ENCODE measurements at regions not wholly inside any gene's neighbourhood (a gene's known extent, or its start where the extent isn't known, plus 50 kb on each side); places are given as distances from the start of the nearest gene placed in this dataset.

GRCh38 chr2:184198791-184199190, 399.5 kb upstream of the ZNF804A start:
- peak; percentile 22 for DNase-seq (ENCODE audit: low read depth, low spot score)

GRCh38 chr2:184199274-184199673, 399.1 kb upstream of the ZNF804A start:
- DNase-seq (ENCODE audit: low read depth, low spot score), result no peak

DNA sequence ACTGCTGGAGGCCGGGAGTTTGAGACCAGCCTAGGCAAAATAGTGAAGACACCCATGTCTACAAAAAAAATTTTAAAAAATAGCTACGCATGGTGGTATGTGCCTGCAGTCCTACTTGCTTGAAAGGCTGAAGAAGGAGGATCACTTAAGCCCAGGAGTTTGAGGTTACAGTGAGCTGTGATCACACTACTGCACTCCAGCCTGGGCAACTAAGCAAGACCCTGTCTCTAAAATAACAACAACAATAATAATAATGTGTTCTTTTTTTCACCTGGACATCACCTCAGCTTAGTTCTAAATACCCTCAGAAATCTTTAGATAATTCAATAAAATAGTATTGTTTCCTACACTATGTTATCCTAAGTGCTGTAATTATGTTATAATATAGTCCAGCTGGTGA, 397.1 kb upstream of the ZNF804A start:
- DNase-seq (ENCODE audit: low read depth, low spot score), result no peak

GRCh38 chr2:184203661-184204060, 394.7 kb upstream of the ZNF804A start:
- no peak for DNase-seq (ENCODE audit: low read depth, low spot score)

DNA sequence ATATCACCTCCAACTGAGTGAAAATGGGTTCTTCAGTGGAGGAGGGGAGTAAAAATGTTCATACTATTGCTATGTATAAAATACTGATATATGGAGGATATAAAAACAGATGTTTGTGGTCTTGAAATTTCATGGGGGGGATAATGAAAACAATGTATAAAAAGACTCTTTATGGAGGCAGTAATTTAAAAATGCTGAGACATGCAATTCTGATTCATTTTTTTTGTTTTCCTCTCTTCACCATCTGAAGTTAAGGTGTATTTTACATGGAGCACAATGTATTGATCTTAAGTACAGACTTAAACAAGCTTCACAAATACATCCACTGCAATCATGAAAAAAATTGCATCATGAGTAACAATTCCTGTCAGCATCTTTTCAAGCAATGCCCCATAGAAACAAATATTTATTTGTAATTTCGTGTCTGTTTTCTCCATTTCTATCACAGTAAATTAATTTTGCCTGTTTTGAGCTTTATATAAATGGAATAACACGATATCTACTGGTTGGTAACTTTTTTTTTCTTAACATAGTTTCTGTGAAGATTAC, 393.2 kb upstream of the ZNF804A start:
- DNase-seq (ENCODE audit: low read depth, low spot score), result no peak

GRCh38 chr2:184206045-184206444, 392.3 kb upstream of the ZNF804A start:
- DNase-seq (ENCODE audit: low read depth, low spot score), result no peak

DNA sequence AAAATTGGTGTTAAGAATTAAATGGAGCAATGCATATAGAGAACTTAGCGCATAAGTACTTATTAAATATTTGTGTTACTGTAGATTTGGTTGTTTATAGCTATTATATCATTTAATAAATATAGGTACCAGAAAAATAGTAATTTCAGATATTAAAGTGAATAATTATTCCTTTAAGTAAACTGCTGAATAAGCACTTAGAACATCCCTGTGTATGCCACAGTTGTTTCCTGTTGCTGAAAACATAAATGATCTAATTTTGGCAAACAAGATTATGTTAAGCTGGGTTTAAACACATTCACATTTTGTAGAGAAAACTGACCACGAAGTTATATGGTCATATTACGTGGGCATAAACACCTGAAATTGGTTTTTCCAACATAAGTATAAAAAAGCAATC, 388.0 kb upstream of the ZNF804A start:
- no peak for DNase-seq (ENCODE audit: low read depth, low spot score)

GRCh38 chr2:184215745-184216144, 382.6 kb upstream of the ZNF804A start:
- no peak for DNase-seq (ENCODE audit: low read depth, low spot score)

GRCh38 chr2:184256611-184257010, 341.7 kb upstream of the ZNF804A start:
- no peak for DNase-seq (ENCODE audit: low read depth, low spot score)

DNA sequence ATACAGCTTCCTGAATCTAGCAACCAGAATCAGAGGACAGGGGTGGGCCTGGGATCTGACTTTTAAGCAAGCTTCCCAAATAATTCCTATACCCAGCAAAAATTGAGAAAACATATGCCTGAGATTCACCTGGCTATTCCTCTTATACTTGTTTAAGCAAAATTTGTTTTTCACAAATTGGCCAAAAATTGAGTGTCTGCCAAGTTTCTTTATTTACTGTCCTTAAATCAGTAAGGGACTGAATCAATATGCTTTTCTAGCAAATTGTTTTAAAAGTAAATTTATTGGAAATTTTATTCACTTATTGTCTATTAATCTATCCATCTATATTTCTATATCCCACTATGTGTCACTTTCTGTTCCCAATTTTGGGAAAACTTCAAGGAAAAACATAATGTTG, 337.0 kb upstream of the ZNF804A start:
- DNase-seq (ENCODE audit: low read depth, low spot score), result no peak

DNA sequence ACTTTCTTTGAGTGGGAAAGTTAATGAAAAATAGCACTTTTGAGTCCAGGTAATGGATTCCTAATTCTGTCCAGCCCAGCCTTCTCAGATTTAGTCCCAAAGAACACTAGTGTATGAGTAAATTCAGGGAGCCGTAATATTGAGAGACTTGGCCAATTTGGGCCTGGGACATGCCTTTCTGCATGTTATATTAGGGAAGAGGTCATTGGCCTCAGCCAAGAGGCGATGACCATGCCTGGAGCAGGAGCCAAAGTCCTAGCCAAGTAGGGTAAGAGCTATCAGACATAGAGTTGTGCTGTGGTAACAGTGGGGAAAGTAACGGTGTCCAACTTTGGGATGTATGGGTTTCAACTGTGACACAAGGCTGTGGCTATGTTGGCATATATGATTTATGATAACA, 336.5 kb upstream of the ZNF804A start:
- DNase-seq (ENCODE audit: low read depth, low spot score), result no peak

- DNase-seq (ENCODE audit: low read depth, low spot score), result no peak
Observed at GRCh38 chr2:184268900-184269477, 329.3 kb upstream of the ZNF804A start.

GRCh38 chr2:184270660-184271059, 327.7 kb upstream of the ZNF804A start:
- DNase-seq (ENCODE audit: low read depth, low spot score), result no peak

GRCh38 chr2:184272056-184272455, 326.3 kb upstream of the ZNF804A start:
- DNase-seq (ENCODE audit: low read depth, low spot score), result no peak

DNA sequence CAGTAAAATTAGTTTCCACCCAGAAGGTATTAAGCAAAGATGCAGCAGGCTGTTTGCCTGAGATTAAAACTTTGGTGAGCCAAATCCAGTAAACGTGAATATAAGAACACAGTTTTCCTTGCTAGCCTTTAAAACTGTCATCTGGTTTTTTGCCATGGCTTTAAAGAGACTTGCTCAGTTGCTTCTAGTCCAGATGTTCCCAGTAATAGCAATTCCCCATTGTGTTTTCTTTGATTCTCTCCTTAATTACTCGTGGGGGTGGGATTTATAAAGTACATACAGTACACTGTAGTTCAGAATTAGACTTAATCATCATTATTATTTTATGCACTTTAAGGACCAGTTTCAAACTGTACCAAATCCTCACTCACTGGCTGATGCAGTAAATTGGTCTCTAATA, 303.5 kb upstream of the ZNF804A start:
- no peak for DNase-seq (ENCODE audit: low read depth, low spot score)

- DNase-seq (ENCODE audit: low read depth, low spot score), result no peak
Observed at GRCh38 chr2:184297085-184297484, 301.2 kb upstream of the ZNF804A start.

DNA sequence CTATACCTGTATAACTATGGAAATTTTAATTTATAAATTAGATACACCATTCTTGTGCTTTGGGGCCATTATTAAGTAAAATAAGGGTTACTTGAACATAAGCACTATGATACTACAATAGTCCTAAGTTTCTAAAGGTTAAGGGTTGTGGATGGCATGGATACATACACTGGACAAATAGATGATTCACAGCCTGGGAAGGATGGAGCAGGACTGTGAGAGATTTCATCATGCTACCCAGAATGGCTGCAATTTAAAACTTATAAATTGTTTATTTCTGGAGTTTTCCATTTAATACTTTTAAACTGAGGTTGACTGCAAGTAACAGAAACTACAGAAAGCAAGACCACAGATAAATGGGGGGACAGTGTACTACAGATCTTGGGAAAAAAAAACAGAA, 295.8 kb upstream of the ZNF804A start:
- no peak for DNase-seq (ENCODE audit: low read depth, low spot score)

GRCh38 chr2:184304006-184304405, 294.3 kb upstream of the ZNF804A start:
- no peak for DNase-seq (ENCODE audit: low read depth, low spot score)

DNA sequence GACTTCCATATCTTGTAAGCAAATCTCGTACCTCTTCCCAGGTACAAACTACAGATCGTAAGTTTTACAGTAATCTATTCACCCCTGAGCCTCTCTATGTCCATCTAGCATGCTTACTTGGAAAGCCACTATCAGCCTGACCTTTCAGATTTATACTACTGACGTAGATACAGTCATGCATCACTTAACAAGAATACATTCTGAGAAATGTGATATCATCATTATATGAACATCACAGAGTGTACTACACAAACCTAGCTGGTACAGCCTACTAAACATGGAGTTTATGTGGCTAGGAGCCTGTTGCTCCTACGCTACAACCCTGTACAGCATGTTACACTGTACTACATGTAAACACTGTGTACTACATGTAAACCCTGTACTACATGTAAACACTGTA, 293.2 kb upstream of the ZNF804A start:
- DNase-seq (ENCODE audit: low read depth, low spot score), result no peak

DNA sequence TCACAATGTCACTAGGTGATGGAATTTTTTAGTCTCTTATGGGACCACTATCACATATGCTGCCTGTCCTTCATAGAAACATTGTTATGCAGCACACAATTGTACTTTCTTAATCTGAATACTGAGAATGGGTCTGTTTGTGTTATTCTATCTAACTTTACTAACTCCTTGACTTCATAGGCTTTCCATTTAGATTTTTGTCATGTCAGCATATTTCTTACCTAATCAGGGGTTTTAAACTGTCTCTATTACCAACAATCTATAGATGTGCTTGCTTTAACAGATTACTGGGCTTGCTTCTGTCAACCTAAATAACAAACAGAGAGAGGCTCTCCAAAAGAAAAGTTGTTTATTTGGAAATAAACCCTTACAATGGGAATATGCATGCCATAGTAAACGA, 289.6 kb upstream of the ZNF804A start:
- DNase-seq (ENCODE audit: low read depth, low spot score), result no peak

DNA sequence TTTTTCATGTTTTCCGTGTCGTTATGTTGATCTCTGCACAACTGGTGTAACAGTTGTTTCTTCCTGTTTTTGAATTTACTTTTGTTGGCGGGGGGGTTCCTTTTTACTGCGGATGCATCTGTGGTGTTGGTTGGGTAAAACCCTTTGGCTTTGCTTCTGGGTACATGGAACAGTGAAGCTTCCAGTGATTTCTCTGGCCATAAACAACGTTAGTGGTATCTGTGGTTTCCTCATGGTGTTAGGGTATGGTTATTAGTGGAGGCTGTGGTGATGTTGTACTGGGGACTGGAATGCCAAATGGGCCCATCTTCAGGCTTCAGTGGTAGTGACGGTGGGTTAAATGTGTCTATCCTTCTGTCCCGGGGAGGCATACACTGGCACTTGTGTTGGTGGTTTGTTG, 285.4 kb upstream of the ZNF804A start:
- DNase-seq (ENCODE audit: low read depth, low spot score), result no peak

- no peak for DNase-seq (ENCODE audit: low read depth, low spot score)
Observed at GRCh38 chr2:184314829-184315228, 283.5 kb upstream of the ZNF804A start.

- no peak for DNase-seq (ENCODE audit: low read depth, low spot score)
Observed at GRCh38 chr2:184316921-184317320, 281.4 kb upstream of the ZNF804A start.

DNA sequence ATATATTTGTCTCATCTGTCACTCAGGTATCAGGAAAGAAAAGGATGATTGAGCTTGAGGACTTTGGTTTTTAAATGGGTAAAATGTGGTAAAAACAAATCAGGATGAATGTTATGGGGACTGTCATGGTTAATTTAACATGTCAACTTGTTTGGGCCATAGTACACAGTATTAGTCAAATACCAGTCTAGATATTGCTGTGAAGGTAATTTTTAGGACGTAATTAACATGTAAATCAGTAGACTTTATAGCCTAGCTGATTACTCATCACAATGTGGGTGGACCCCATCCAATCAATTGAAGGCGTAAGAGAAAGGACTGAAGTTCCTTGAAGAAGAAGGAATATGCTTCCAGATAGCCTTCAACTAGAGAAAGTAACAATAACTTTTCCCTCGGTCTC, 275.7 kb upstream of the ZNF804A start:
- no peak for DNase-seq (ENCODE audit: low read depth, low spot score)

Data from ELF-1 (cell line).